ENCODE measurements at regions not wholly inside any gene's neighbourhood (a gene's known extent, or its start where the extent isn't known, plus 50 kb on each side); places are given as distances from the start of the nearest gene placed in this dataset.

- 0 out of 2 replicates have a peak, but pooled peaks cover 11% of the 10 kb centered on the region for H3K36me3 ChIP-seq (ENCODE audit: control insufficient read depth, insufficient read depth, low read length)
- no peak overlapping the region for H3K4me3 ChIP-seq (ENCODE audit: low read depth, low read length)
- H3K27ac ChIP-seq (ENCODE audit: low read depth, low read length): no peak overlapping the region
- no peak overlapping the region for H3K9ac ChIP-seq (ENCODE audit: low read depth, low read length)
- no peaks in the 10 kb centered on the region for H3K27me3 ChIP-seq (ENCODE audit: control insufficient read depth, insufficient read depth, low read length)
- no peaks in the 10 kb centered on the region for H3K4me1 ChIP-seq (ENCODE audit: control insufficient read depth, insufficient read depth, low read length)
- H3K9me3 ChIP-seq (ENCODE audit: control insufficient read depth, insufficient read depth, low read length): peaks cover 3% of the 10 kb centered on the region; the same call in 1 of the 2 replicates
Observed at GRCh38 chr11:70494559-70495350, 96.4 kb downstream of the CTTN start.

GRCh38 chr11:70495351-70496310 is 97.3 kb downstream of the CTTN start:
- no peak overlapping the region for H3K27ac ChIP-seq (ENCODE audit: low read depth, low read length)

GRCh38 chr11:70496591-70497535 is 98.5 kb downstream of the CTTN start:
- H3K27me3 ChIP-seq (ENCODE audit: control insufficient read depth, insufficient read depth, low read length): no peaks in the 10 kb centered on the region
- H3K4me3 ChIP-seq (ENCODE audit: low read depth, low read length): no peak overlapping the region
- H3K9ac ChIP-seq (ENCODE audit: low read depth, low read length): no peak overlapping the region
- H3K27ac ChIP-seq (ENCODE audit: low read depth, low read length): no peak overlapping the region
- no peaks in the 10 kb centered on the region for H3K4me1 ChIP-seq (ENCODE audit: control insufficient read depth, insufficient read depth, low read length)
- 0 out of 2 replicates have a peak, but pooled peaks cover under 1% of the 10 kb centered on the region for H3K9me3 ChIP-seq (ENCODE audit: control insufficient read depth, insufficient read depth, low read length)
- H3K36me3 ChIP-seq (ENCODE audit: control insufficient read depth, insufficient read depth, low read length): 0 out of 2 replicates have a peak, but pooled peaks cover 6% of the 10 kb centered on the region

More at GRCh38 chr11:70495351-70496310, 97.3 kb downstream of the CTTN start:
- H3K4me3 ChIP-seq (ENCODE audit: low read depth, low read length): no peak overlapping the region
- no peaks in the 10 kb centered on the region for H3K4me1 ChIP-seq (ENCODE audit: control insufficient read depth, insufficient read depth, low read length)
- H3K27me3 ChIP-seq (ENCODE audit: control insufficient read depth, insufficient read depth, low read length): no peaks in the 10 kb centered on the region
- 0 out of 2 replicates have a peak, but pooled peaks cover 11% of the 10 kb centered on the region for H3K36me3 ChIP-seq (ENCODE audit: control insufficient read depth, insufficient read depth, low read length)
- H3K9me3 ChIP-seq (ENCODE audit: control insufficient read depth, insufficient read depth, low read length): peaks cover 3% of the 10 kb centered on the region; the same call in 1 of the 2 replicates
- no peak overlapping the region for H3K9ac ChIP-seq (ENCODE audit: low read depth, low read length)

- Histone ChIP-seq H3K4me3 (ENCODE audit: low read depth, low read length) (no peak overlapping the region), H3K36me3 (ENCODE audit: control insufficient read depth, insufficient read depth, low read length) (0 out of 2 replicates have a peak, but pooled peaks cover 2% of the 10 kb centered on the region), H3K4me1 (ENCODE audit: control insufficient read depth, insufficient read depth, low read length) (no peaks in the 10 kb centered on the region), H3K27ac (ENCODE audit: low read depth, low read length) (no peak overlapping the region), H3K27me3 (ENCODE audit: control insufficient read depth, insufficient read depth, low read length) (no peaks in the 10 kb centered on the region), H3K9me3 (ENCODE audit: control insufficient read depth, insufficient read depth, low read length) (no peaks in the 10 kb centered on the region), H3K9ac (ENCODE audit: low read depth, low read length) (no peak overlapping the region)
Observed at GRCh38 chr11:70497536-70498075, 99.3 kb downstream of the CTTN start.

- Histone ChIP-seq H3K36me3 (ENCODE audit: control insufficient read depth, insufficient read depth, low read length) (0 out of 2 replicates have a peak, but pooled peaks cover 2% of the 10 kb centered on the region), H3K9ac (ENCODE audit: low read depth, low read length) (no peak overlapping the region), H3K27ac (ENCODE audit: low read depth, low read length) (no peak overlapping the region), H3K4me1 (ENCODE audit: control insufficient read depth, insufficient read depth, low read length) (no peaks in the 10 kb centered on the region), H3K4me3 (ENCODE audit: low read depth, low read length) (no peak overlapping the region), H3K9me3 (ENCODE audit: control insufficient read depth, insufficient read depth, low read length) (no peaks in the 10 kb centered on the region), H3K27me3 (ENCODE audit: control insufficient read depth, insufficient read depth, low read length) (no peaks in the 10 kb centered on the region)
Observed at GRCh38 chr11:70498171-70498571, 99.8 kb downstream of the CTTN start.

GRCh38 chr11:70498976-70499801 is 100.9 kb downstream of the CTTN start:
- Histone ChIP-seq H3K27me3 (ENCODE audit: control insufficient read depth, insufficient read depth, low read length) (no peaks in the 10 kb centered on the region), H3K36me3 (ENCODE audit: control insufficient read depth, insufficient read depth, low read length) (0 out of 2 replicates have a peak, but pooled peaks cover 2% of the 10 kb centered on the region), H3K27ac (ENCODE audit: low read depth, low read length) (no peak overlapping the region), H3K4me3 (ENCODE audit: low read depth, low read length) (no peak overlapping the region), H3K9ac (ENCODE audit: low read depth, low read length) (no peak overlapping the region), H3K9me3 (ENCODE audit: control insufficient read depth, insufficient read depth, low read length) (no peaks in the 10 kb centered on the region), H3K4me1 (ENCODE audit: control insufficient read depth, insufficient read depth, low read length) (no peaks in the 10 kb centered on the region)

- H3K9ac ChIP-seq (ENCODE audit: low read depth, low read length): no peak overlapping the region
- 0 out of 2 replicates have a peak, but pooled peaks cover 2% of the 10 kb centered on the region for H3K36me3 ChIP-seq (ENCODE audit: control insufficient read depth, insufficient read depth, low read length)
- no peak overlapping the region for H3K27ac ChIP-seq (ENCODE audit: low read depth, low read length)
- no peak overlapping the region for H3K4me3 ChIP-seq (ENCODE audit: low read depth, low read length)
- H3K9me3 ChIP-seq (ENCODE audit: control insufficient read depth, insufficient read depth, low read length): no peaks in the 10 kb centered on the region
- H3K27me3 ChIP-seq (ENCODE audit: control insufficient read depth, insufficient read depth, low read length): no peaks in the 10 kb centered on the region
- H3K4me1 ChIP-seq (ENCODE audit: control insufficient read depth, insufficient read depth, low read length): no peaks in the 10 kb centered on the region
Observed at GRCh38 chr11:70500076-70500847, 101.9 kb downstream of the CTTN start.

- no peaks in the 10 kb centered on the region for H3K4me1 ChIP-seq (ENCODE audit: control insufficient read depth, insufficient read depth, low read length)
- H3K9ac ChIP-seq (ENCODE audit: low read depth, low read length): no peak overlapping the region
- H3K4me3 ChIP-seq (ENCODE audit: low read depth, low read length): no peak overlapping the region
- H3K27me3 ChIP-seq (ENCODE audit: control insufficient read depth, insufficient read depth, low read length): no peaks in the 10 kb centered on the region
- no peak overlapping the region for H3K27ac ChIP-seq (ENCODE audit: low read depth, low read length)
- no peaks in the 10 kb centered on the region for H3K9me3 ChIP-seq (ENCODE audit: control insufficient read depth, insufficient read depth, low read length)
- H3K36me3 ChIP-seq (ENCODE audit: control insufficient read depth, insufficient read depth, low read length): 0 out of 2 replicates have a peak, but pooled peaks cover 2% of the 10 kb centered on the region
Observed at GRCh38 chr11:70501051-70501901, 102.9 kb downstream of the CTTN start.
